ENCODE measurements at regions not wholly inside any gene's neighbourhood (a gene's known extent, or its start where the extent isn't known, plus 50 kb on each side); places are given as distances from the start of the nearest gene placed in this dataset.

GRCh38 chr5:125272357-125272756 is 525.9 kb upstream of the ZNF608 start:
- H3K9me3 Mint-ChIP-seq: no peaks in the 10 kb centered on the region
- ATAC-seq (ENCODE audit: low read depth): no peak

DNA sequence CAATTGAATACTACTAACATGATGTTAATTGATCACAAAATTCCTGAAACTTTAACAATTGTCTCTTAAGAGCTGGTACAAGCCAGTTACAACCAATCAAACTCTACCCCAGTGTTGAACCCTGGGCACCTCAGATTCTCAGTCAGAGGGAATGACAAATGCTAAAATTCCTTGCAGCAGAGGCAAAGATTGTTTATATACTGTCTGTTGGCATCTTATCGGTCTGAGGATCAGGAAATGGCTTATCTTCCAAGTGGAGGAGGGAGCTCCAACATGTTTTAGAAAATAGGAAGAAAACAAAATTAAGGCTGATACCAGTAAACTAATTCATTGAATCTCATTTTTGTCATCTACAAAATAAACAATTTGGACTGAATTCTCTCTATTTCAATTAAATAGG is 527.8 kb upstream of the ZNF608 start:
- no peaks in the 10 kb centered on the region for H3K9me3 Mint-ChIP-seq
- ATAC-seq (ENCODE audit: low read depth) (no peak), DNase-seq (no peak)
- TF ChIP-seq, protein P1, sequence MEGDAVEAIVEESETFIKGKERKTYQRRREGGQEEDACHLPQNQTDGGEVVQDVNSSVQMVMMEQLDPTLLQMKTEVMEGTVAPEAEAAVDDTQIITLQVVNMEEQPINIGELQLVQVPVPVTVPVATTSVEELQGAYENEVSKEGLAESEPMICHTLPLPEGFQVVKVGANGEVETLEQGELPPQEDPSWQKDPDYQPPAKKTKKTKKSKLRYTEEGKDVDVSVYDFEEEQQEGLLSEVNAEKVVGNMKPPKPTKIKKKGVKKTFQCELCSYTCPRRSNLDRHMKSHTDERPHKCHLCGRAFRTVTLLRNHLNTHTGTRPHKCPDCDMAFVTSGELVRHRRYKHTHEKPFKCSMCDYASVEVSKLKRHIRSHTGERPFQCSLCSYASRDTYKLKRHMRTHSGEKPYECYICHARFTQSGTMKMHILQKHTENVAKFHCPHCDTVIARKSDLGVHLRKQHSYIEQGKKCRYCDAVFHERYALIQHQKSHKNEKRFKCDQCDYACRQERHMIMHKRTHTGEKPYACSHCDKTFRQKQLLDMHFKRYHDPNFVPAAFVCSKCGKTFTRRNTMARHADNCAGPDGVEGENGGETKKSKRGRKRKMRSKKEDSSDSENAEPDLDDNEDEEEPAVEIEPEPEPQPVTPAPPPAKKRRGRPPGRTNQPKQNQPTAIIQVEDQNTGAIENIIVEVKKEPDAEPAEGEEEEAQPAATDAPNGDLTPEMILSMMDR (IDR thresholded peaks at IDR 0.05): no peak
- ChIA-PET CTCF (no interaction called here), POLR2A (no interaction called here)
- no peak overlapping the region for H3K4me3 Mint-ChIP-seq
- no peaks in the 10 kb centered on the region for H3K27me3 Mint-ChIP-seq
- H3K36me3 Mint-ChIP-seq (ENCODE audit: low read depth): no peaks in the 10 kb centered on the region
- no peak overlapping the region for H3K27ac Mint-ChIP-seq
- peaks cover 11% of the 10 kb centered on the region for H3K4me1 Mint-ChIP-seq
- intact Hi-C loops (cut with micrococcal nuclease): no loop called here

More at GRCh38 chr5:125272357-125272756, 525.9 kb upstream of the ZNF608 start:
- TF ChIP-seq, protein P1 (IDR thresholded peaks at IDR 0.05): no peak
- POLR2A ChIA-PET: no interaction called here
- Mint-ChIP-seq H3K27me3 (no peaks in the 10 kb centered on the region), H3K27ac (no peak overlapping the region), H3K36me3 (ENCODE audit: low read depth) (no peaks in the 10 kb centered on the region), H3K4me1 (peaks cover 11% of the 10 kb centered on the region), H3K4me3 (no peak overlapping the region)
- CTCF ChIA-PET: no interaction called here
- no peak for DNase-seq
- intact Hi-C loops (cut with micrococcal nuclease): no loop called here

- H3K4me3 Mint-ChIP-seq: no peak overlapping the region
- H3K27me3 Mint-ChIP-seq: no peaks in the 10 kb centered on the region
- intact Hi-C loops (cut with micrococcal nuclease): no loop called here
Observed at GRCh38 chr5:125274938-125275724, 528.7 kb upstream of the ZNF608 start.

GRCh38 chr5:125275725-125276090 is 529.3 kb upstream of the ZNF608 start:
- intact Hi-C loops (cut with micrococcal nuclease): no loop called here
- H3K9me3 Mint-ChIP-seq: no peaks in the 10 kb centered on the region
- no peak for DNase-seq
- TF ChIP-seq, protein P1 (IDR thresholded peaks at IDR 0.05): no peak
- no peaks in the 10 kb centered on the region for H3K27me3 Mint-ChIP-seq
- ATAC-seq (ENCODE audit: low read depth): no peak
- ChIA-PET CTCF (no interaction called here), POLR2A (no interaction called here)
- H3K4me3 Mint-ChIP-seq: no peak overlapping the region
- H3K27ac Mint-ChIP-seq: no peak overlapping the region
- no peaks in the 10 kb centered on the region for H3K36me3 Mint-ChIP-seq (ENCODE audit: low read depth)
- H3K4me1 Mint-ChIP-seq: peaks cover 11% of the 10 kb centered on the region

More at GRCh38 chr5:125274938-125275724, 528.7 kb upstream of the ZNF608 start:
- ChIA-PET POLR2A (interaction anchor here (0.6 kb wide), 1 partner anchor 311 kb away, joined by 3 read pairs; no protein-coding TSS in a partner anchor), CTCF (no interaction called here)
- no peak overlapping the region for H3K27ac Mint-ChIP-seq
- no peak for DNase-seq
- H3K4me1 Mint-ChIP-seq: peaks cover 11% of the 10 kb centered on the region
- no peak for ATAC-seq (ENCODE audit: low read depth)
- TF ChIP-seq, protein P1 (IDR thresholded peaks at IDR 0.05): no peak
- H3K36me3 Mint-ChIP-seq (ENCODE audit: low read depth): no peaks in the 10 kb centered on the region
- H3K9me3 Mint-ChIP-seq: no peaks in the 10 kb centered on the region

DNA sequence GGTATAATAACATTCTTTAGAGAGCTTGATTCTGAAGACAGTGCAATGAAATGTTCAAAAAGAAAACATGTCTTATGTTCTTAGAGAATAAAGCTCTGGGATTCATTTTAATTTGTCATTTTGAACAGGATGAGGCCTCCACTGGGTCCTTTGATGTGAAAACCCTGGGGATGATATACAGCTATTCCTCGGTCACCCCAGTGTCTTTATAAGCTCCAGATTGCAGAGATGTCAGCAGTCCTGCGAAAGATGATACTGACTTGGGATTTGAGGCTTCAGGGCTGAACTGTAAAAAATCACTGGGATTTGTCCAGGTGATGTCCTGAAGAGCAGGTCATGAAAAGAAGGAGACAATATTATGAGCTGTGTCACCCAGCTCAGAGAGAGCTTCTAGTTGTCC is 529.7 kb upstream of the ZNF608 start:
- no peaks in the 10 kb centered on the region for H3K27me3 Mint-ChIP-seq
- DNase-seq: no peak
- no peak overlapping the region for H3K27ac Mint-ChIP-seq
- H3K4me3 Mint-ChIP-seq: no peak overlapping the region
- H3K9me3 Mint-ChIP-seq: no peaks in the 10 kb centered on the region
- no peak for ATAC-seq (ENCODE audit: low read depth)
- TF ChIP-seq, protein P1 (IDR thresholded peaks at IDR 0.05): no peak
- CTCF ChIA-PET: no interaction called here
- POLR2A ChIA-PET: no interaction called here
- intact Hi-C loops (cut with micrococcal nuclease): no loop called here
- no peaks in the 10 kb centered on the region for H3K36me3 Mint-ChIP-seq (ENCODE audit: low read depth)
- peaks cover 11% of the 10 kb centered on the region for H3K4me1 Mint-ChIP-seq
